ENCODE measurements at regions not wholly inside any gene's neighbourhood (a gene's known extent, or its start where the extent isn't known, plus 50 kb on each side); places are given as distances from the start of the nearest gene placed in this dataset.

- TF ChIP-seq CTCF (IDR thresholded peaks at IDR 0.05) (no peak), POLR2A (IDR thresholded peaks at IDR 0.05) (no peak), POLR2AphosphoS5 (IDR thresholded peaks at IDR 0.05) (no peak)
These were observed 752.7 kb downstream of the KCNA4 start for GRCh38 chr11:29263971-29264682.

Measured in breast epithelium (tissue), 3 donors.